ENCODE measurements at regions not wholly inside any gene's neighbourhood (a gene's known extent, or its start where the extent isn't known, plus 50 kb on each side); places are given as distances from the start of the nearest gene placed in this dataset.

DNA sequence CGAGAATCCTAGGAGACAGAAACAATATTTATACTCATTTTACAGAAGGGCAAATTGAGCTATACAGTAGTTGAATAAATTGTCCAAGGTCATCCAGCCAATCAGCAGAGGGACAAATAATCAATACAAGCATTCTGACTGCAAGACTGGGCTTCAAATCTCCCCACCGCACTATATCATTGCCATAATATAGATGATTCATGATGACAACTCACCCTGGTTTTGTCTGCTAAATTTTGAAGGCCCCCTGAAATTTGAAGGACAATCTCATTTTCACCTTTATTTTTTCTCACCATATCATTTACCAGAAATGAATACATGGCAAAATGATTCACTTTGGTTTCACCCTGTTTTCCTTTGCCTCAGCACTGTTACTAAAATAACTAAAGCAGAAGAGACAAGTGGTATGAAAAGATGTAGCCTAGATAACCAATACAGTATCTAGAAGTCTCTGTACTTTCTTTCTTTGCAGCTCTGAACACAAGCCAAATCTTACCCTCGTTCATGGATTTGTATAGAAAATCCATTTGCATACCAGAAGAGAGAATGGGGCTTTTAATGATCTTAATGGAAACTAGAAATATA lies 292.5 kb downstream of the TTLL7 start:
- ChIA-PET CTCF (no interaction called here), POLR2A (no interaction called here)
- Mint-ChIP-seq H3K36me3 (ENCODE audit: low read depth) (no peaks in the 10 kb centered on the region), H3K9me3 (ENCODE audit: insufficient read depth) (no peaks in the 10 kb centered on the region), H3K4me1 (ENCODE audit: low read depth) (peaks cover 9% of the 10 kb centered on the region), H3K4me3 (no peak overlapping the region), H3K27ac (no peak overlapping the region), H3K27me3 (ENCODE audit: low read depth) (no peaks in the 10 kb centered on the region)
- DNase-seq (no peak), ATAC-seq (no peak)

DNA sequence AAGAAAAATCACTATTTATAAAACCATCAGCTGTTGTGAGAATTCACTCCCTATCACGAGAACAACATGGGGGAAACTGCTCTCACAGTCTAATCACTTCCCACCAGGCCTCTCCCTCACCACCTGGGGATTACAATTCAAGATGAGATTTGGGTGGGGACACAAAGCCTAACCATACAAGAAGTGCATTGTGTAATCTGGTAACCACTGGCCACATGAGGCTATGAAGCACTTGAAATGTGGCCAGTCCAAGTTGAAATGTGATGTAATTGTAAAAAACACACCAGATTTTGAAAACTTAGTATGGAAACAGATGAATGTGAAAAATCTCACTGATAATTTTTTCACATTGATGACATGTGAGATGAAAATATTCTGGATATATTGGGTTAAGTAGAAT lies 293.8 kb downstream of the TTLL7 start:
- H3K27me3 Mint-ChIP-seq (ENCODE audit: low read depth) = no peaks in the 10 kb centered on the region
- no peaks in the 10 kb centered on the region for H3K36me3 Mint-ChIP-seq (ENCODE audit: low read depth)
- no peak for ATAC-seq
- CTCF ChIA-PET = no interaction called here
- H3K9me3 Mint-ChIP-seq (ENCODE audit: insufficient read depth) = no peaks in the 10 kb centered on the region
- peaks cover 16% of the 10 kb centered on the region for H3K4me1 Mint-ChIP-seq (ENCODE audit: low read depth)
- no peak overlapping the region for H3K27ac Mint-ChIP-seq
- DNase-seq = no peak
- POLR2A ChIA-PET = no interaction called here
- no peak overlapping the region for H3K4me3 Mint-ChIP-seq

DNA sequence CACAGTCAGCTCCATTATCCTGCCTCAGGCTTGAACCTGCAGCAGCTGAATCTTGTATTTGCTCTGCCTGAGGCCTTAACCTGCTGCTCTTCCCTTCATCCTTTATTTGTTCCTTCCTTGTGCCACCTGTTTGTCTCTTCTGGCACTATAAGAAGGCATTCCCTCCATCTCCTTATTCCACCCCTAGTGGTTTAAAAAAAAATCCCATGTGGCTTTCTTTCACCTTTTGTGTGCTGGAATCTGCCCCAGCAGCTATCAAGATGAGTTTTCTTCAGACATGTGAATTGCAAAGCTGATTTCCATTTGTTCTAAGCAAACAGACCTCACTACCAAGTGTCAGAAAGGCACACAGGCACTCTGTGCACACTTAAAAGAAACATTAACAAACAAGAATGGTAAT lies 294.6 kb downstream of the TTLL7 start:
- Mint-ChIP-seq H3K27me3 (ENCODE audit: low read depth) (no peaks in the 10 kb centered on the region), H3K27ac (no peak overlapping the region), H3K4me1 (ENCODE audit: low read depth) (peaks cover 16% of the 10 kb centered on the region), H3K36me3 (ENCODE audit: low read depth) (no peaks in the 10 kb centered on the region), H3K4me3 (no peak overlapping the region), H3K9me3 (ENCODE audit: insufficient read depth) (no peaks in the 10 kb centered on the region)
- POLR2A ChIA-PET = no interaction called here
- DNase-seq = no peak
- ATAC-seq = no peak
- CTCF ChIA-PET = no interaction called here

DNA sequence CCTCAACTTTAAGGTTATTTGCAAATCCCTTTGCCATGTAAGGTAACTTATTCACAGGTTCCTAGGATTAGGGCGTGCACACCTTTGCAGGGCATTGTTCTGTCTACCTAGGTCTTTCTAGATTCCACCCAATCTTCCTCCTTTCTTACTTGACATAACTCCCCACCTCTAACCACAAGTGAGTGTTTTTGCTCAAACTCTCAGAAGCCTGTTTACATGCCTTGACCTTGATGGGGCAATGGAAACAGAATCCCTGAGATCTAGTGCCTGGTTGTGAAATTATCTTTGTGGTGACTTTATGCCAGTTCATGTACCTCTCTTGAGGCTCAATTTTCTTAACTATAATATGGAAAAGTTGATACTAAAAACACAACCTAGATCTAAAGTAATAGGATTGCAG lies 296.6 kb downstream of the TTLL7 start:
- Mint-ChIP-seq H3K4me1 (ENCODE audit: low read depth) (peaks cover 16% of the 10 kb centered on the region), H3K27ac (no peak overlapping the region), H3K9me3 (ENCODE audit: insufficient read depth) (no peaks in the 10 kb centered on the region), H3K4me3 (no peak overlapping the region), H3K27me3 (ENCODE audit: low read depth) (no peaks in the 10 kb centered on the region), H3K36me3 (ENCODE audit: low read depth) (no peaks in the 10 kb centered on the region)
- ChIA-PET POLR2A (no interaction called here), CTCF (no interaction called here)
- ATAC-seq (no peak), DNase-seq (no peak)

DNA sequence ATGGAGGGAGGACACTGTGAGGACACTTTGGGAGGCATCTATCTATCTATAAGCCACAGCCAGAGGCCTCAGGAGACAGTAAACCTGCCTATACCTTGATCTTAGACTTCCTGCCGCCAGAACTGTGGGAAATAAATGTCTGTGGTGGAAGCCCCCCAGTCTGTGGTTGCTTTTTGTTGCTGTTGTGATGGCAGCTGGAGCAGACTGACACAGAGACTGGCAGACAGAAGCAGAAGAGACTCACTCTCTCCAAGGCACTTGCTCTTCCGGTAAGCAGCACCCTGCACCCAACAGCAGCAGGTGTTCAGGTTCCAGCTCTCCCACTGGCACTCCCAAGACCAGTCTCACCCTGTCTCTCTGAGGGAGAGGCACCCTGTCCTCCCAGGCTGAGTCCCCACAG lies 297.6 kb downstream of the TTLL7 start:
- Mint-ChIP-seq H3K4me1 (ENCODE audit: low read depth) (peaks cover 16% of the 10 kb centered on the region), H3K9me3 (ENCODE audit: insufficient read depth) (no peaks in the 10 kb centered on the region), H3K27me3 (ENCODE audit: low read depth) (no peaks in the 10 kb centered on the region), H3K36me3 (ENCODE audit: low read depth) (no peaks in the 10 kb centered on the region), H3K4me3 (no peak overlapping the region), H3K27ac (peak overlapping the region; percentile 53)
- ATAC-seq (no peak), DNase-seq (no peak)
- POLR2A ChIA-PET = no interaction called here
- CTCF ChIA-PET = no interaction called here

DNA sequence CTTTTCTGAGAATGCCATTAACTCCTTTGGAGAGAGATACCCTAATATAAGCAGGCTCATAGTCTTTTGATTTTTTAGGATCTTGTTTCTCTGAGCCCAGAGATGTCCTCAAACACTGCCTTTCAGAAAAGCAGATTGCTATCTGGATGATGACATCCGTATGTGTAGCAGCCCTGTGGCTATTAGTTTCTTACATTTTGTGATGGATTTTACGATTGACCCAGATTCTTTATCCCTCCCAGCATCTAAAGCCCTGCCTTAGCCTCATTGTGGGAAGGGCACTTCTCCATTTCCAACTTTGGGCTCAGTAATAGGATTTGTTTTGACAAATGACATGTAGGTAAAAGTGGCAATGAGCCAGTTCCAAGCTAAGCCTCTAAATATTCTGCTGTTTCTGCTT lies 300.3 kb downstream of the TTLL7 start:
- Mint-ChIP-seq H3K9me3 (ENCODE audit: insufficient read depth) (no peaks in the 10 kb centered on the region), H3K4me3 (no peak overlapping the region), H3K27ac (no peak overlapping the region), H3K4me1 (ENCODE audit: low read depth) (peaks cover 20% of the 10 kb centered on the region), H3K27me3 (ENCODE audit: low read depth) (no peaks in the 10 kb centered on the region), H3K36me3 (ENCODE audit: low read depth) (no peaks in the 10 kb centered on the region)
- ATAC-seq (no peak), DNase-seq (no peak)
- POLR2A ChIA-PET = no interaction called here
- CTCF ChIA-PET = no interaction called here

DNA sequence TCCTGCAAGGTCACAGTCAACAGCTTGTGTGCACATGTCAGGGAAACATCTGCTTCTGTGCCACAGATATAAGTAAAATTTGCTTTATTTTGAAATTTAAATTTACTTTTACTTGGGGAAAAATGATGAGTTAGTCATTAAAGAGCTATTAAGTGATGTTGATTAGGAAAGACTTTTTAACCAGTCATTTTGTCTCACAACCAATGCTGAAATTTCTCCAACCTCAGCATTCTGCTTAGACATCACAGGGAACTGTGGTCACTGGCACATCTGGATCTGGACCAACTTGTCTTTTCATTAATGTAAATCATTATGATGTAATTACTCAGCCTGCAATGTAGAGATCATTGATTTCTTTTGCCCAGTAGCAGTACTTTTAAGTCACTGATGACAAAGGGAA lies 301.0 kb downstream of the TTLL7 start:
- no peak for ATAC-seq
- H3K36me3 Mint-ChIP-seq (ENCODE audit: low read depth) = no peaks in the 10 kb centered on the region
- POLR2A ChIA-PET = no interaction called here
- H3K4me1 Mint-ChIP-seq (ENCODE audit: low read depth) = peaks cover 26% of the 10 kb centered on the region
- H3K4me3 Mint-ChIP-seq = no peak overlapping the region
- H3K27me3 Mint-ChIP-seq (ENCODE audit: low read depth) = no peaks in the 10 kb centered on the region
- no peak overlapping the region for H3K27ac Mint-ChIP-seq
- H3K9me3 Mint-ChIP-seq (ENCODE audit: insufficient read depth) = no peaks in the 10 kb centered on the region
- DNase-seq = no peak
- CTCF ChIA-PET = no interaction called here

DNA sequence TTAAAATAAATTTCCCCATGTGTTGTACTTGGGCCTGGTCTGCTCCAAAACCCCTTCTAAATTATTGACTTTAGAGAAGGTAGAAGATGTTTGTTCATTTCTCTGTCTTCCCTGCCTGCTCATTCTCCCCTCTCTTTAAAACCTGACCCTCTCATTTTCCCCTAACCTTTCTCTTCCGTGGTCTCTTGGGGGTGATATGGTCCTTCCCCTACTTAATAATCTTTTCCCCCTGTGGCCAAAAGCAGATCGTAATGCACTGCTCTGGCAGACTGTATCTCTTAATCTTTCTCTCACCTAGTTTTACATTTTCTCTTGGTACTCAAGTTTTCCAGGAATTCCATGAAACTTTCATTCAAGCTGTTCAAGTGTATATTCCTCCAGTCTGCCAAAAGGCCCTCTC lies 301.7 kb downstream of the TTLL7 start:
- Mint-ChIP-seq H3K4me3 (no peak overlapping the region), H3K4me1 (ENCODE audit: low read depth) (peaks cover 30% of the 10 kb centered on the region), H3K36me3 (ENCODE audit: low read depth) (no peaks in the 10 kb centered on the region), H3K9me3 (ENCODE audit: insufficient read depth) (no peaks in the 10 kb centered on the region), H3K27ac (no peak overlapping the region), H3K27me3 (ENCODE audit: low read depth) (no peaks in the 10 kb centered on the region)
- ATAC-seq = no peak
- DNase-seq = no peak
- POLR2A ChIA-PET = no interaction called here
- CTCF ChIA-PET = no interaction called here

DNA sequence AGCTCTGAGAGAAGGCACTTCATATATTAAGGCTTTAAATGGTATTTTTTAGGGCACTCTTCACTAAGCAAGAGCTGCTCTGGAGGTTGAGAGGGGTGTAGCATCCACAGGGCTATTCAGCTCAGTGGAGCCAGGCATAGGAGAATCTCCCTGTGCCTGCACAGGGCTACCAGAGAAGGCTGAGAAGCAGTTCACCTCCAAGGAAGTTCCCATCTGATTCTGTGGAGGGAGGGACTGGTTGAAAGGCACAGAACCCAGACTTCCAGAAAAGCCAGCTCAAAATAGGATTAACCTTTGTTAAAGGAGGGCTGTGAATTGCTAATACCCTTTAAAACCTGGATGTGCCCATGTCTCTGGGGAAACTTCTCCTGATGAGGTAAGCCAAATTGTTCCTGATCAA lies 304.5 kb downstream of the TTLL7 start:
- ATAC-seq = no peak
- POLR2A ChIA-PET = no interaction called here
- Mint-ChIP-seq H3K4me3 (no peak overlapping the region), H3K36me3 (ENCODE audit: low read depth) (no peaks in the 10 kb centered on the region), H3K9me3 (ENCODE audit: insufficient read depth) (no peaks in the 10 kb centered on the region), H3K27me3 (ENCODE audit: low read depth) (no peaks in the 10 kb centered on the region), H3K27ac (no peak overlapping the region), H3K4me1 (ENCODE audit: low read depth) (peaks cover 17% of the 10 kb centered on the region)
- no peak for DNase-seq
- CTCF ChIA-PET = no interaction called here

DNA sequence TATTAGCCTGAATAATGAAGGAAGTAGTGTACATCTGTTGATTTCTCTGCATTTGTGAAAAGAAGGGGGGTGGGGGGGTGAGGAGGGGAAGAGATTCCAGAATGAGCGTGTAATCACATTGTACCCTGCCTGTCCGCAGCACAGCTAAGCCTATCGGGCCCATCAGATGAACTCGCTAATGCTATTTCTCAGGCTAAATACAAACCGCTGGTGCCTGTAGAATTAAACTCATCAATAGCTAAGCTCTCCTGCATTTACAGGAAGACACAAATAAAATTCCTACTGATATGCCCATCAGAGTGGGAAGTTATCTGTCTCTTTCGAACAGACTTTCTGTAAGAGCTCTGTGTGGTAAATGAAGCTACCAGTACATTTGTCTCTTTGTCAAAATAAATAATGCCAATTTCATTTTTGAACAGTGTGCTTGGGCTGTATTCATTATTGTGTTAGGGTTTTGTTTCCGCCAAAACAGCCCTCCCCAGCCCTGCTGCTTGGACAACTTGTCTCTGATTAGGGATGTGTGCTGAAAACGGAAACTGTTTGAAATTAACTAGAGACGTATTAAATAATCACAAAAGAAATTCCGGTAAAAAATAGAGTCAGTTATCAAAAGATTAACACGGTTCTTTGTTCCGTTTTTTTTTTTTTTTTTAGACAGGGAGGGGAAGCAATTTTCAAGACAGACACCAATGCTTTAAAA lies 305.4 kb downstream of the TTLL7 start:
- Mint-ChIP-seq H3K4me3 (peak overlapping the region; percentile 74), H3K36me3 (ENCODE audit: low read depth) (no peaks in the 10 kb centered on the region), H3K4me1 (ENCODE audit: low read depth) (peaks cover 17% of the 10 kb centered on the region), H3K27me3 (ENCODE audit: low read depth) (no peaks in the 10 kb centered on the region), H3K9me3 (ENCODE audit: insufficient read depth) (no peaks in the 10 kb centered on the region), H3K27ac (no peak overlapping the region)
- POLR2A ChIA-PET = no interaction called here
- CTCF ChIA-PET = no interaction called here
- no peak for ATAC-seq
- no peak for DNase-seq

DNA sequence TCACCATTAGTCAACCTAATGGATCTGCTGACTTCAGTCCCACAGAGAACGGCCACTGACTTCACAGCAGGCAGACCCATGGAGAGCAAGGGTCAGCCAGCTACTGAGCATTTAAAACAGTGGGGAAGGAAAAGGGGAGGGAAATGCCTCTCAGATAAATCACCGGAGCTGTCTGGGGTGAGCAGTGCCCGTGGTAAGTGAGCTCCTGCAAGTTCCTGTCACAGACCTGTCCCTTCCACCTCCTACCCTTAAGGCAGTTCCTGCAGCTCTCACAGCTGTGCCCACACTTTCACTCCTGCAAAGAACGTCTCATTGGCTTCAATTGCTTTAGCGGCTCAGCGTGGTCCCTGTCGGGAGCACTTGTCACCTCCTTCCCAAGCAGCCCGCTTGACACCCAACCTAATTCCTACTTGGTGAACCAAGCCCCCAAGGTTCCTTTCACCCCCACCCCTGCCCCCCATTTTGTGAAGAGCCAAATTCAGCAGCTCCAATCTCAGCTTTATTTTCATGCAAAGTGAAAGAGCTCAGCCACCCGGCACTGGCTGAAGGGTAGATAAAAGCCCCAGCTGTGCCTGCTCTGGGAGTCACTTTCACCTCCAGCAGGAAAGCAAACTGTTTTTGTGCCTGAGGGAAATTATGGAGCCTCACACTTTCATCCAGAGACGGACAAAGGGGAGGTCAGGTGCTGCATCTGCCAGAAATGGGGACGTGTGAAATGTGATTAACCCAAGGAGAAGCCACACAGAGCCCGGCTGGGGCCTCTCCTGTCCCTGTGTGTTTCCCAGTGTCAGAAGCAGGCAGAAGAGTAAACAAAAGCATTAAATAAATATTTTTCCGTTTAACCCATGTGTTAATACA lies 306.2 kb downstream of the TTLL7 start:
- DNase-seq (peak; percentile 40), ATAC-seq (peak; percentile 89)
- H3K27me3 Mint-ChIP-seq (ENCODE audit: low read depth) = no peaks in the 10 kb centered on the region
- CTCF ChIA-PET = no interaction called here
- peak overlapping the region; percentile 74 for H3K4me3 Mint-ChIP-seq
- H3K4me1 Mint-ChIP-seq (ENCODE audit: low read depth) = peaks cover 17% of the 10 kb centered on the region
- H3K27ac Mint-ChIP-seq = peak overlapping the region; percentile 61
- POLR2A ChIA-PET = no interaction called here
- no peaks in the 10 kb centered on the region for H3K36me3 Mint-ChIP-seq (ENCODE audit: low read depth)
- no peaks in the 10 kb centered on the region for H3K9me3 Mint-ChIP-seq (ENCODE audit: insufficient read depth)

DNA sequence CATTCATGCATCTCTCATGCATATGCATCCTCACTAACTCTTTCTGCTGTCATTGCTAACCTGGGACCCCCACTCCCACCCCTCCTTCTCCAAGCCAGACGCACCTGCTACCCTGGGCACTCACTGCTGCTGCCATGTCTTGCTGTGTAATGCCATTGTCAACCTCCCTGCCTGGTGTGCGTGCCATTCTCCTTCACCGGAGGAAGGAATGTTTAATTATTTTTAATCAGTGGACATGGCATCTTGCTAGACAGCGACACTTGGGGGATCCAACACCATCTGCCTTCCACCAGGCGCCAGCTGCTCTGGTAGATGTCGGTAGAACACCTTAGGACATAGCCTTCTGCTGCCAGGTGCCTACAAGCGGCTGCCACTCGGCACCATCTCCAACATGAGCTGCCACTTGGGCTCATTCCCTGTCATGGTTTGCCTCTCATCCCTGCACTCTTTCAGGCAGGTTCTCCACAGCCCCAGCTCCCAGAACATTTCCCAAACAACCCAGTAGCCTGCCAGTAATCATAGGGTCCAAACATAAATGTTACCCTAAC lies 306.9 kb downstream of the TTLL7 start:
- H3K9me3 Mint-ChIP-seq (ENCODE audit: insufficient read depth) = no peaks in the 10 kb centered on the region
- no peak overlapping the region for H3K27ac Mint-ChIP-seq
- ATAC-seq (no peak), DNase-seq (no peak)
- no peaks in the 10 kb centered on the region for H3K36me3 Mint-ChIP-seq (ENCODE audit: low read depth)
- H3K27me3 Mint-ChIP-seq (ENCODE audit: low read depth) = no peaks in the 10 kb centered on the region
- ChIA-PET CTCF (no interaction called here), POLR2A (no interaction called here)
- H3K4me3 Mint-ChIP-seq = peak overlapping the region; percentile 0
- H3K4me1 Mint-ChIP-seq (ENCODE audit: low read depth) = peaks cover 17% of the 10 kb centered on the region

Measured in activated CD8-positive, alpha-beta T cell treated with anti-CD3 and anti-CD28 coated beads, Interleukin-2, amount 10 ng/mL, durations not matched to agents 7 days and 5 days (primary cell).